ENCODE measurements at regions not wholly inside any gene's neighbourhood (a gene's known extent, or its start where the extent isn't known, plus 50 kb on each side); places are given as distances from the start of the nearest gene placed in this dataset.
"Not testable (repeated sequence)": the region's sequence is repeated elsewhere in the genome, so short reads cannot be mapped to it uniquely, and the experiment has no call there.

DNA sequence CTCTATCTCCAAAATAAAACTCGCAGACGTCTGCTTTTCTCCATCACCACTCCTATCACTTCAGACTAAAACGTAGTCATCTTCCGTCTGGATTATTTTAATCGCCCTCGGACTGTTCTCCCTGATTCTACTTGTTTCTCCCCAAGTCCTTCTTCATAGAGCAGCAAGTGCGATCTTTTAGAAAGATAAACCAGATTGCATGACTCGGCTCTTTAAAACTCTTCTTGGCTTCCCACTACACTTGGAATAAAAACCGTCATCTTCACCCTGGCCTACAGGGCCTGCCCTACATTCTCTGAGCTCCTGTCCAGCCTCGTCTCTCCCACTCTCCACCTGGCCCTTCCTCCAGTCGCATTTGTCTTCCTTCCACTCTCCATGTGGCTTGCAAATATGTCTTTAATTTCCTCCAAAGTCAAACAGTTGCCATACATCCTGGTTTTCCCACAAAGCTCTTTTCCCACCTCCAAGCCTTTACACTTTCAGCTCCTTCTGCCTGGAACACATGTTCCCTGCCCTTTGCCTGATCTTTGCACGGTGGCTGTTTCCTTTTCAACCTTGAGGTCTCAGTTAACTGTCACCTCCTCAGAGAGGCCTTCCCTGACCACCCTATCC lies 70.5 kb upstream of the DHX40 start:
- no peak for DNase-seq

DNA sequence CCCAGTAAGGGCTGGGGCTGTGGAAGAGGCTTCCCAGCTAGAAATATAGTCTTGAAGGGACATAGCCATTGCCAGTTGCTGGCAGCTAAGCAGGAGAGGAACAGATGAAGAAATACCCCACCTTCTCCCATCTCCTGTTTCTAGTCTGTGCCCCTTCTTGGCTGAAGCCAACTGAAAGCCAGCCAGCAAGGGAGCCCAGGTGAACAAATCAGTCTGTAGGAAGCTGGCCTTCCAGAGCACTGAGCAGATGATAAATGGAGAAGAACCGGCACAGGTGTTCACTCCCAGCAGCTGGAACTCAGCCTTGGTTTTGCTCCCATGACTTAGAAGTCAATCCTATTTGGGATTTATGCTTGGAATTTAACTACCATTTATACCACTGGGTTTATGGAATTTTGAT lies 69.2 kb upstream of the DHX40 start:
- no peak for DNase-seq

GRCh38 chr17:59498530-59499307 lies 66.7 kb upstream of the DHX40 start:
- peak; percentile 52 to 80 (median 73) for DNase-seq

DNA sequence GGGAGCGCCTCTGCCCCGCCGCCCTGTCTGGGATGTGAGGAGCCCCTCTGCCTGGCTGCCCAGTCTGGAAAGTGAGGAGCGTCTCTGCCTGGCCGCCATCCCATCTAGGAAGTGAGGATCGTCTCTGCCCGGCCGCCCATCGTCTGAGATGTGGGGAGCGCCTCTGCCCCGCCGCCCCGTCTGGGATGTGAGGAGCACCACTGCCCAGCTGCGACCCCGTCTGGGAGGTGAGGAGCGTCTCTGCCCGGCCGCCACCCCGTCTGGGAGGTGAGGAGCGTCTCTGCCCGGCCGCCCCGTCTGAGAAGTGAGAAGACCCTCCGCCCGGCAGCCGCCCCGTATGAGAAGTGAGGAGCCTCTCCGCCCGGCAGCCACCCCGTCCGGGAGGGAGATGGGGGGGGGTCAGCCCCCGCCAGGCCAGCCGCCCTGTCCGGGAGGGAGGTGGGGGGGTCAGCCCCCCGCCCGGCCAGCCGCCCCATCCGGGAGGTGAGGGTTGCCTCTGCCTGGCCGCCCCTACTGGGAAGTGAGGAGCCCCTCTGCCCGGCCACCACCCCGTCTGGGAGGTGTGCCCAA lies 65.2 kb upstream of the DHX40 start:
- DNase-seq, result not testable (repeated sequence)

DNA sequence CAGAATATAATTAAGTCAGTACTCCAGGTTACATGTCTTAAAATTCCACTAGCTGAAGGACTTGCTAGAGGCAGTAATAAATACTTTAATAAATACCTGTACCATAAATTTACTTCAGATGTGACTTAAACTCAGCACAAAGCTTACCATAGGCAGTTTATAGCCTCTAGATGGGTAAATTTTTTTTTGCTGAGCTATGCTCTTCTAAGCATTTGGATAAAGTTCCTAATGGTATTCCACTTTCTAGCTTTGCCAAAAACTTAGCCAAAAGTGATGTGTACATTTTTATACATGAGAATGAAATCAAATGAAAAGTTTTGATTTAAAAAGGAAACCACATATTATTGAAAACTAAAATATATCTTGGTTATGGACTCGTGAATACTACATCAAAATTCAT lies 63.7 kb upstream of the DHX40 start:
- DNase-seq, result no peak

DNA sequence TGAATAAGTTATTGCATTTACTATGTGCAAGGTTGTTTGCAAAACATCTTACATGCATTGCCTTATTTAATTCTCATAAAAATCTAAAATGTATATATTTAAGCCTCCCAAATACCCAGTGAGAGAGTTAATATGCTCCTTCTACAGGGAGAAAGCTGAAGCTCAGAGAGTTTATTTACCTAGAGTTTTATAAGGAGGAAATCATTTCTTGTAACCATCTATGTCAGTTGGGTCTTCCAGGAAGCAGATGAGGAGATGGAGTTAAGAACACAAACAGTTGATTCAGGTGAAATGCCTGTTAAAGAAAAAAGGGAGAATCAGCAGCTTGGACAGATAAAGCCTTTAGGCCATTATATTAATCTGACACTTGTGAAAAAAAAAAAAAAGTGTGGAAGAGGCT lies 62.6 kb upstream of the DHX40 start:
- DNase-seq, result no peak

DNA sequence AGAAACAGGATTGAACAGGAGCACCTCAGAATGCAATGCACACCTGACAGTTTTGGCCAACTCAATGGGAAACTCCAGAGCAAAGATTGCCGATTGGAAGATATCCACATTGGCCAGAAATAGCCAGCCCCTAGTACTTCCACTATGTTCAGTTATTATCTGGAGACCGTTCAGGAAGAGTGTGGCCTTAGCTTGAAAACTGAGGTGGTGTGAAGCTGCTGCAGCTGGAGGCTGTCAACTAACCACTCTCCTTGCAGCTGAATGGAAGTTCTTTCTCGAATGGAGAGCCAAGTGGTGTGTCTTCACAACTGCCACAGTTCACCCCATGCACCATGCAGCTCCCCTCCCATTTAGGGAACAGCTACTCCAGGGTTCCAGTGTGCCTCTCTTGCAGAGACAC lies 61.9 kb upstream of the DHX40 start:
- DNase-seq, result no peak

DNA sequence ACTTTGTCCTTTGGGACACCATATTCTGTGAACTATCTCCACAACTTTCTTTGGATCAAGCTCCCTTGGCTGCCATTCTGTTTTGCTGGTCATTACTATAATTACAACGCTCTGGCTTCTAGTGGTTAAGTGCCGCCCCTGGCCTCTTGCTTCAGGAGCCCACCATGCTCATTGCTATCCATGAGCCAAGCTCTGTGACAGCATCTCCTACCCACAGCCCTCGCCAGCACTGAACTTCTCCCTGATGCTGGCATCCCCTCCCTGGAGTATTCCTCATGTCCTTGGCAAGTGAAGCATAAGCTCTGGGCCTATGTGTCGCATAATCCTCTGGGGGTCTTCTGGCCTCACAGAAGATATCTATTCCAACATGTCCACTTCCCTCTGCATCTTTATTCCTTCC lies 60.6 kb upstream of the DHX40 start:
- DNase-seq, result no peak

GRCh38 chr17:59505610-59506276 lies 59.7 kb upstream of the DHX40 start:
- no peak for DNase-seq

GRCh38 chr17:59506894-59507726 lies 58.3 kb upstream of the DHX40 start:
- peak in 1 of 3 donors; percentile 57 for DNase-seq

DNA sequence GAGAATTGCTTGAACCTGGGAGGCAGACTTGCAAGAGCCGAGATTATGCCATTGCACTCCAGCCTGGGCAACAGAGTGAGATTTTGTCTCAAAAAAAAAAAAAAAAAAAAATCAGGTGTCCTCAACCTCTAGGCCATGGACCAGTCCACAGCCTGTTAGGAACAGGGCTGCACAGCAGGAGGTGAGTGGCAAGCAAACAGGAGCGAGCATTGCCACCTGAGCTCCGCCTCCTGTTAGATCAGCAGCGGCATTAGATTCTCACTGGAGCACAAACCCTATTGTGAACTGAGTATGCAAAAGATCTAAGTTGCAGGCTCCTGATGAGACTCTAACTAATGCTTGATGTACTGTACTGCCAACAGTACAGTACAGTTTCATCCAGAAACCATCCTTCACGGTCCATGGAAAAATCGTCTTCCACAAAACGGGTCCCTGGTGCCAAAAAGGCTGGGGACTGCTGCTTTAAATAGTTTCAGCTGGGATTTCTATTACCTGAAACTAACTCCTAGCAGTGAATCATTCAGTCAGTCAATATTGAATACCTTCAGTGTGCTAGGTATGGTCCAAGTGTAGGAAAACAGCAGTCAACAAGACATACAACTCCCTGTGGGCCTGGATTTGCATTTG lies 56.3 kb upstream of the DHX40 start:
- peak in 1 of 3 donors; percentile 56 for DNase-seq

DNA sequence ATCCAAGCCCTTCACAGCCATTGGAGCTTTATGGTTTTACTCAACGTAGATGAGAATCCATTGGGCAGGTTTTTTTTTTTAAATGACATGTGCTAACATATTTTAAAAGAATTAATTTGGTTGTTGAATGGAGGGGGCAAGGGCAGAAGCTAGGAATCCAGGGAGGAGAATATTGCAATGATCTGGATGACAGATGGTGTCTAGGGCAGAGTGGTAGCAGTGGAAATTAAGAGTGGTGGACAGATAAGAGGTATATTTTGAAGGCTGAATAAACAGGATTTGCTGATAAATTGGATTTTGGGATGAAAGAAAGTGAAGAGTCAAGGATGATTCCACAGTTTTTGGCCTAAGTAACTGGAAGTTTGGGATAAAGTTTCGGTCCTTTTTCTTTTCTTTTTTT lies 54.8 kb upstream of the DHX40 start:
- no peak for DNase-seq

DNA sequence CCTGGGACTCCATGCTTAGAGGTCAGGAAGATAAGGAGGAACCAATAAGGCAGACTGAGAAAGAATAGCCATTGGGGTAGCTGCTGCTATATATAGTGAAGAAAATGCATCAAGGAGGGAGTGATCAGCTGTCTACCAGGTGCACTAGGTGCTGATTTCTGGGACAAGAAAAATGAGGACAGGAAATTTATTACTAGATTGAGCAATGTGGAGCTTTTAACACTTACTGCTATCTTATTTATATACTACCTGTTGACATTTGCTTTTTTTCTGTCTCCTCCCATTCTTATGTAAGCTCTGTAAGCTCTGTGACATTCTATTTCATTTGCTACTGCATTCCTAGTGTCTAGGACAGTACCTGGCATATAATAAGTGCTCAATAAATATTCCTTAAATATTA lies 53.7 kb upstream of the DHX40 start:
- no peak for DNase-seq

DNA sequence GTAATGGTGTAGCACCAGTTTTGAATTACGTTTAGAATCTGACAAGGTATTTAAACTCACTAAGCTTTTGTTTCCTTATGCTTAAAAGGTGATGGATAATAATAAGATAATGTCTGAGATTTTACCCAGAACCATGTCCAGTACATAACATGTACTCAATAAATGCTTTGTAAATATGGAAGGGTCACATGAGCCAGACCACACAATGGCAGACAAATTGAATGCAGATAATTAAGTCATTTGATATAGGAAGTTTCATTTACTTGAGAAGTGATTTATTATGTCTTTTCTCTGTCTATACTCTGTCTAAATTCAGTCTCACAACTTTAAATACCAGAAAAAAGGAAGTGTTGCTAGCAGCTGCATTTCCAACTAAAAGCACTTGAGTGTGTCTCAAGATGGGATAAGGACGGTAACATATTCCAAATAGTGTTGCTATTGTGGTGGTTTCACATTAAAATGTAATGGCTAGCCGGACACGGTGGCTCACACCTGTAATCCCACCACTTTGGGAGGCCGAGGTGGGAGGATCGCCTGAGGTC lies 52.5 kb upstream of the DHX40 start:
- no peak for DNase-seq

GRCh38 chr17:59513934-59514841 lies 51.2 kb upstream of the DHX40 start:
- peak; percentile 59 to 78 (median 71) for DNase-seq

All from muscle of back (tissue), 3 donors.